ENCODE measurements at regions not wholly inside any gene's neighbourhood (a gene's known extent, or its start where the extent isn't known, plus 50 kb on each side); places are given as distances from the start of the nearest gene placed in this dataset.
A peak's percentile ranks its signal among the peaks of the same experiment; 100 is the strongest.

DNA sequence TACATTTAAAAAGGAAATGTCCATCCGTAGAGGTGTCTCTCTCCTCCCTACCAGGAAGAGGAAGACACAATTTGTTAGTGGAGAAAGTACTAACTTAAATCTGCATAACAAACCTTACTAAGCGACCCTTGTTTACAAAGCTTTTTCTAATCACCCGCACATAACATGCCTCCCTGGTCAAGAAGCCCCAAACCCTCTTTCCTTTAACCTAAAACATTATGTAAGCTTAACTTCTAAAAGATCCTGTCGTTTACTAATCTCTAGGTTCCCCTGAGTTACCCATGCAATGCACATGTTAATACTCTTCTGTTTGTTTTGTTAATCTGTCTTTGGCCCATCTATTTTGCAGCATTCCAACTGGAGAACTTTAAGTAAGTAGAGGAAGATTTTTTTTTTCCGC, 630.3 kb upstream of the NRXN1 start:
- no peaks in the 10 kb centered on the region for H3K9me2 ChIP-seq (replicated peaks; ENCODE audit: control insufficient read depth, low read length)
- no peaks in the 10 kb centered on the region for H3K79me2 ChIP-seq (ENCODE audit: control insufficient read depth, low read length)
- TF ChIP-seq CTCF (IDR thresholded peaks at IDR 0.05; ENCODE audit: low read depth, low read length, poor library complexity, severe bottlenecking) (no peak), EZH2phosphoT487 (IDR thresholded peaks at IDR 0.05; ENCODE audit: borderline replicate concordance, low read length) (no peak)
- no peak overlapping the region for H3K4me3 ChIP-seq (ENCODE audit: low read length)
- peaks cover 5% of the 10 kb centered on the region; the same call in 1 of the 2 replicates for H3K9me3 ChIP-seq (ENCODE audit: control insufficient read depth, insufficient read depth, low read length)
- H4K20me1 ChIP-seq (ENCODE audit: control insufficient read depth, insufficient read depth, low read depth, low read length) = no peaks in the 10 kb centered on the region
- no peaks in the 10 kb centered on the region for H3K27me3 ChIP-seq (ENCODE audit: control insufficient read depth, low read length)
- no peaks in the 10 kb centered on the region for H3K36me3 ChIP-seq (ENCODE audit: control insufficient read depth, low read length)
- no peaks in the 10 kb centered on the region for H3K4me1 ChIP-seq (ENCODE audit: control insufficient read depth, low read length)
- H3K27ac ChIP-seq (ENCODE audit: low read depth, low read length) = no peak overlapping the region
- H3F3A ChIP-seq (ENCODE audit: control insufficient read depth, insufficient read depth) = no peaks in the 10 kb centered on the region
- H3K4me2 ChIP-seq (ENCODE audit: low read length) = no peak overlapping the region

GRCh38 chr2:51657849-51658248, 625.9 kb upstream of the NRXN1 start:
- Histone ChIP-seq H3K27ac (ENCODE audit: low read depth, low read length) (no peak overlapping the region), H3K36me3 (ENCODE audit: control insufficient read depth, low read length) (no peaks in the 10 kb centered on the region), H3K9me2 (replicated peaks; ENCODE audit: control insufficient read depth, low read length) (no peaks in the 10 kb centered on the region), H3F3A (ENCODE audit: control insufficient read depth, insufficient read depth) (no peaks in the 10 kb centered on the region), H3K4me2 (ENCODE audit: low read length) (no peak overlapping the region), H3K9me3 (ENCODE audit: control insufficient read depth, insufficient read depth, low read length) (no peaks in the 10 kb centered on the region), H3K4me3 (ENCODE audit: low read length) (no peak overlapping the region), H3K79me2 (ENCODE audit: control insufficient read depth, low read length) (no peaks in the 10 kb centered on the region), H3K4me1 (ENCODE audit: control insufficient read depth, low read length) (peaks cover 6% of the 10 kb centered on the region; the same call in 1 of the 2 replicates), H3K27me3 (ENCODE audit: control insufficient read depth, low read length) (no peaks in the 10 kb centered on the region), H4K20me1 (ENCODE audit: control insufficient read depth, insufficient read depth, low read depth, low read length) (no peaks in the 10 kb centered on the region)
- no peak for TF ChIP-seq CTCF (IDR thresholded peaks at IDR 0.05; ENCODE audit: low read depth, low read length, poor library complexity, severe bottlenecking)
- no peak for TF ChIP-seq EZH2phosphoT487 (IDR thresholded peaks at IDR 0.05; ENCODE audit: borderline replicate concordance, low read length)

DNA sequence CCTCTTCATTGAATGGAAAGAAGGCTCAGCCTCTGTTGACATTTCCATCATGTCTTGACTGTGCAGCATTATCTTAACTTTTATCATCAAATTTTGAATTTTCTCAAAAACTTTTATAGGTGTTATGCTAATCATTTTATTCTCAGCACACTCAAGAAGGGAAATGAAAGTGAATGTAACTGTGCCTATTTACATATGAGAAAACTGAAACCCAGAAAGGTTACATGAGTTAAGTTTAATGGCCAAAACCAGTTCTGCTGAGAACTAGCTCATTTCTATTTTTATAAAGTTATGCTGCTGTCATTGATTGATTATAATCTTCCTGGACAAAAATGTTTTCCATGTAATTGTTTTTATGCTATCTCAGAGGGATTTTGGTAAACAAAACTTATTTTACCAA, 618.8 kb upstream of the NRXN1 start:
- no peak overlapping the region for H3K27ac ChIP-seq (ENCODE audit: low read depth, low read length)
- TF ChIP-seq EZH2phosphoT487 (IDR thresholded peaks at IDR 0.05; ENCODE audit: borderline replicate concordance, low read length) = no peak
- TF ChIP-seq CTCF (IDR thresholded peaks at IDR 0.05; ENCODE audit: low read depth, low read length, poor library complexity, severe bottlenecking) = no peak
- H3K27me3 ChIP-seq (ENCODE audit: control insufficient read depth, low read length) = no peaks in the 10 kb centered on the region
- H3K79me2 ChIP-seq (ENCODE audit: control insufficient read depth, low read length) = no peaks in the 10 kb centered on the region
- H3K36me3 ChIP-seq (ENCODE audit: control insufficient read depth, low read length) = no peaks in the 10 kb centered on the region
- H3K4me2 ChIP-seq (ENCODE audit: low read length) = peak overlapping the region; percentile 38
- 0 out of 2 replicates have a peak overlapping the region, but pooled peaks have one; percentile 21 for H3K4me3 ChIP-seq (ENCODE audit: low read length)
- H3K9me2 ChIP-seq (replicated peaks; ENCODE audit: control insufficient read depth, low read length) = no peaks in the 10 kb centered on the region
- H4K20me1 ChIP-seq (ENCODE audit: control insufficient read depth, insufficient read depth, low read depth, low read length) = no peaks in the 10 kb centered on the region
- H3F3A ChIP-seq (ENCODE audit: control insufficient read depth, insufficient read depth) = no peaks in the 10 kb centered on the region
- peaks cover 16% of the 10 kb centered on the region for H3K4me1 ChIP-seq (ENCODE audit: control insufficient read depth, low read length)
- H3K9me3 ChIP-seq (ENCODE audit: control insufficient read depth, insufficient read depth, low read length) = no peaks in the 10 kb centered on the region

Data from DOHH2 (cell line).